Mammary epithelial cell (primary cell): ENCODE measurements at regions not wholly inside any gene's neighbourhood (a gene's known extent, or its start where the extent isn't known, plus 50 kb on each side); places are given as distances from the start of the nearest gene placed in this dataset.

Experiments
- EZH2 ChIP-seq: IDR thresholded peaks from 2 replicates; pipeline ENCODE4 v1.6.1; 2012; ENCODE audit warnings: low read length, inconsistent platforms, borderline replicate concordance
- TF ChIP-seq, protein P1 (sequence below), 2 donors: IDR thresholded peaks in 1 of 2; conservative IDR thresholded peaks in 1 of 2; 2 replicates each; pipeline ENCODE4 v1.5.1; 2011 to 2012; ENCODE audit warnings: inconsistent platforms in 2 of 2, low read length in 2 of 2, mild to moderate bottlenecking in 2 of 2, control low read depth in 1 of 2, low read depth in 1 of 2; ENCODE audit not compliant: insufficient read depth in 1 of 2; ENCODE audit errors: extremely low read depth in 1 of 2

- TF ChIP-seq, protein P1, sequence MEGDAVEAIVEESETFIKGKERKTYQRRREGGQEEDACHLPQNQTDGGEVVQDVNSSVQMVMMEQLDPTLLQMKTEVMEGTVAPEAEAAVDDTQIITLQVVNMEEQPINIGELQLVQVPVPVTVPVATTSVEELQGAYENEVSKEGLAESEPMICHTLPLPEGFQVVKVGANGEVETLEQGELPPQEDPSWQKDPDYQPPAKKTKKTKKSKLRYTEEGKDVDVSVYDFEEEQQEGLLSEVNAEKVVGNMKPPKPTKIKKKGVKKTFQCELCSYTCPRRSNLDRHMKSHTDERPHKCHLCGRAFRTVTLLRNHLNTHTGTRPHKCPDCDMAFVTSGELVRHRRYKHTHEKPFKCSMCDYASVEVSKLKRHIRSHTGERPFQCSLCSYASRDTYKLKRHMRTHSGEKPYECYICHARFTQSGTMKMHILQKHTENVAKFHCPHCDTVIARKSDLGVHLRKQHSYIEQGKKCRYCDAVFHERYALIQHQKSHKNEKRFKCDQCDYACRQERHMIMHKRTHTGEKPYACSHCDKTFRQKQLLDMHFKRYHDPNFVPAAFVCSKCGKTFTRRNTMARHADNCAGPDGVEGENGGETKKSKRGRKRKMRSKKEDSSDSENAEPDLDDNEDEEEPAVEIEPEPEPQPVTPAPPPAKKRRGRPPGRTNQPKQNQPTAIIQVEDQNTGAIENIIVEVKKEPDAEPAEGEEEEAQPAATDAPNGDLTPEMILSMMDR (conservative IDR thresholded peaks at IDR 0.05 in 1 of 2, IDR thresholded peaks at IDR 0.05 in 1 of 2; ENCODE audit: extremely low read depth in 1 of 2, insufficient read depth in 1 of 2, low read depth in 1 of 2, low read length in 2 of 2): no peak
- no peak for TF ChIP-seq EZH2
Measured at GRCh38 chr2:163086940-163087339, 248.4 kb upstream of the KCNH7 start.
